HG03432 (cell line): ENCODE measurements at regions not wholly inside any gene's neighbourhood (a gene's known extent, or its start where the extent isn't known, plus 50 kb on each side); places are given as distances from the start of the nearest gene placed in this dataset.

Experiments used
- ATAC-seq: cut with Tn5 transposase; IDR thresholded peaks from one replicate; pipeline ENCODE4 v1.9.1; 2021; ENCODE audit warnings: mild to moderate bottlenecking, moderate library complexity; ENCODE audit not compliant: unreplicated experiment

GRCh38 chr11:15793043-15793996, 563.0 kb downstream of the SOX6 start:
- no peak for ATAC-seq

GRCh38 chr11:15794361-15795150, 561.8 kb downstream of the SOX6 start:
- ATAC-seq, result no peak

- ATAC-seq, result no peak
These were observed 561.0 kb downstream of the SOX6 start for GRCh38 chr11:15795378-15795777.

GRCh38 chr11:15800111-15800800, 556.1 kb downstream of the SOX6 start:
- ATAC-seq, result no peak

- ATAC-seq, result no peak
These were observed 555.2 kb downstream of the SOX6 start for GRCh38 chr11:15801126-15801525.

GRCh38 chr11:15801616-15802015, 554.7 kb downstream of the SOX6 start:
- ATAC-seq, result no peak

GRCh38 chr11:15805726-15806125, 550.6 kb downstream of the SOX6 start:
- ATAC-seq, result no peak

- ATAC-seq, result no peak
These were observed 550.1 kb downstream of the SOX6 start for GRCh38 chr11:15806217-15806616.

- no peak for ATAC-seq
These were observed 548.5 kb downstream of the SOX6 start for GRCh38 chr11:15807827-15808226.

GRCh38 chr11:15810082-15810481, 546.3 kb downstream of the SOX6 start:
- ATAC-seq, result no peak

- no peak for ATAC-seq
These were observed 545.8 kb downstream of the SOX6 start for GRCh38 chr11:15810525-15810924.

GRCh38 chr11:15815246-15816195, 540.8 kb downstream of the SOX6 start:
- ATAC-seq, result no peak

GRCh38 chr11:15816260-15816871, 540.0 kb downstream of the SOX6 start:
- ATAC-seq, result no peak

GRCh38 chr11:15817001-15817400, 539.3 kb downstream of the SOX6 start:
- ATAC-seq, result no peak

GRCh38 chr11:15818132-15818842, 538.1 kb downstream of the SOX6 start:
- no peak for ATAC-seq

- ATAC-seq, result peak; percentile 91
These were observed 536.6 kb downstream of the SOX6 start for GRCh38 chr11:15819679-15820286.

GRCh38 chr11:15821451-15821850, 534.9 kb downstream of the SOX6 start:
- no peak for ATAC-seq

GRCh38 chr11:15824060-15824459, 532.3 kb downstream of the SOX6 start:
- no peak for ATAC-seq
